ACC112 (cell line): ENCODE measurements at regions not wholly inside any gene's neighbourhood (a gene's known extent, or its start where the extent isn't known, plus 50 kb on each side); places are given as distances from the start of the nearest gene placed in this dataset.
"Not testable (repeated sequence)": the region's sequence is repeated elsewhere in the genome, so short reads cannot be mapped to it uniquely, and the experiment has no call there.

Source experiments
- H2AFZ ChIP-seq: fragments of 200-600 bp; sonication (generic); one replicate; pipeline ENCODE4 v1.6.0; 2017; ENCODE audit warnings: antibody characterized with exemption, low read length; ENCODE audit not compliant: unreplicated experiment
- H3K27ac ChIP-seq: fragments of 200-600 bp; sonication (generic); 2 replicates; pipeline ENCODE4 v1.5.1; 2014; ENCODE audit warnings: low read depth, mild to moderate bottlenecking, antibody characterized with exemption, low read length, moderate library complexity
- H3K27me3 ChIP-seq: fragments of 200-600 bp; sonication (generic); 2 replicates; pipeline ENCODE4 v1.6.1; 2014; ENCODE audit warnings: mild to moderate bottlenecking, antibody characterized with exemption, low read length, moderate library complexity, mixed read lengths; ENCODE audit not compliant: insufficient read depth
- H3K36me3 ChIP-seq: fragments of 200-600 bp; sonication (generic); 2 replicates; pipeline ENCODE4 v1.6.1; 2016; ENCODE audit warnings: mild to moderate bottlenecking, antibody characterized with exemption, low read length, moderate library complexity, mixed read lengths; ENCODE audit not compliant: insufficient read depth
- H3K4me1 ChIP-seq: fragments of 200-600 bp; sonication (generic); one replicate; pipeline ENCODE4 v1.6.1; 2016; ENCODE audit warnings: low read length, mixed read lengths; ENCODE audit not compliant: insufficient read depth, unreplicated experiment, control insufficient read depth
- H3K4me3 ChIP-seq: fragments of 200-600 bp; sonication (generic); 2 replicates; pipeline ENCODE4 v1.5.1; 2014; ENCODE audit warnings: mild to moderate bottlenecking, low read depth, low read length
- H3K79me2 ChIP-seq: fragments of 200-600 bp; sonication (generic); one replicate; pipeline ENCODE4 v1.6.0; 2016; ENCODE audit warnings: low read length; ENCODE audit not compliant: control insufficient read depth, unreplicated experiment, insufficient read depth

- H3K4me1 ChIP-seq, H3K27ac ChIP-seq, H3K27me3 ChIP-seq, H3K36me3 ChIP-seq, H3K4me3 ChIP-seq, H2AFZ ChIP-seq, H3K79me2 ChIP-seq: not testable (repeated sequence)
Measured at GRCh38 chr14:106177266-106178246, 651.2 kb downstream of the TMEM121 start.

- H3K27me3 ChIP-seq: no peaks in the 10 kb centered on the region
Measured at GRCh38 chr14:106179761-106180160, 653.4 kb downstream of the TMEM121 start.

GRCh38 chr14:106184771-106185170 lies 658.4 kb downstream of the TMEM121 start:
- not testable (repeated sequence) for H3K36me3 ChIP-seq, H3K4me1 ChIP-seq, H2AFZ ChIP-seq, H3K27ac ChIP-seq, H3K4me3 ChIP-seq, H3K79me2 ChIP-seq, H3K27me3 ChIP-seq

More at GRCh38 chr14:106179761-106180160, 653.4 kb downstream of the TMEM121 start:
- no peaks in the 10 kb centered on the region for H3K4me1 ChIP-seq
- no peaks in the 10 kb centered on the region for H3K79me2 ChIP-seq
- no peak overlapping the region for H3K4me3 ChIP-seq
- no peak overlapping the region for H2AFZ ChIP-seq
- H3K27ac ChIP-seq: no peak overlapping the region
- H3K36me3 ChIP-seq: no peaks in the 10 kb centered on the region

- not testable (repeated sequence) for H3K27ac ChIP-seq, H3K79me2 ChIP-seq, H2AFZ ChIP-seq, H3K36me3 ChIP-seq, H3K4me3 ChIP-seq, H3K4me1 ChIP-seq, H3K27me3 ChIP-seq
Measured at GRCh38 chr14:106185174-106185836, 658.9 kb downstream of the TMEM121 start.

GRCh38 chr14:106185837-106186233 lies 659.5 kb downstream of the TMEM121 start:
- Histone ChIP-seq H3K4me1 (no peaks in the 10 kb centered on the region), H3K36me3 (no peaks in the 10 kb centered on the region), H3K79me2 (no peaks in the 10 kb centered on the region), H3K27me3 (no peaks in the 10 kb centered on the region), H3K4me3 (no peak overlapping the region), H3K27ac (no peak overlapping the region), H2AFZ (no peak overlapping the region)

- Histone ChIP-seq H3K27ac (no peak overlapping the region), H3K79me2 (no peaks in the 10 kb centered on the region), H3K4me1 (no peaks in the 10 kb centered on the region), H2AFZ (no peak overlapping the region), H3K4me3 (no peak overlapping the region), H3K36me3 (no peaks in the 10 kb centered on the region), H3K27me3 (no peaks in the 10 kb centered on the region)
Measured at GRCh38 chr14:106187216-106187615, 660.8 kb downstream of the TMEM121 start.

- H3K27ac ChIP-seq, H3K4me3 ChIP-seq, H3K79me2 ChIP-seq, H3K4me1 ChIP-seq, H2AFZ ChIP-seq, H3K27me3 ChIP-seq, H3K36me3 ChIP-seq: not testable (repeated sequence)
Measured at GRCh38 chr14:106192701-106193100, 666.3 kb downstream of the TMEM121 start.

GRCh38 chr14:106196459-106196858 lies 670.1 kb downstream of the TMEM121 start:
- H3K4me1 ChIP-seq, H3K27ac ChIP-seq, H3K79me2 ChIP-seq, H3K27me3 ChIP-seq, H3K4me3 ChIP-seq, H2AFZ ChIP-seq, H3K36me3 ChIP-seq: not testable (repeated sequence)

- not testable (repeated sequence) for H3K27ac ChIP-seq, H3K4me3 ChIP-seq, H3K27me3 ChIP-seq, H3K4me1 ChIP-seq, H3K79me2 ChIP-seq, H2AFZ ChIP-seq, H3K36me3 ChIP-seq
Measured at GRCh38 chr14:106197264-106197663, 670.9 kb downstream of the TMEM121 start.

- H2AFZ ChIP-seq: no peak overlapping the region
- no peaks in the 10 kb centered on the region for H3K27me3 ChIP-seq
- H3K27ac ChIP-seq: no peak overlapping the region
- no peaks in the 10 kb centered on the region for H3K79me2 ChIP-seq
- H3K4me1 ChIP-seq: no peaks in the 10 kb centered on the region
- no peaks in the 10 kb centered on the region for H3K36me3 ChIP-seq
- no peak overlapping the region for H3K4me3 ChIP-seq
Measured at GRCh38 chr14:106199097-106199496, 672.7 kb downstream of the TMEM121 start.
